Right atrium auricular region (tissue), 2 donors: ENCODE measurements at regions not wholly inside any gene's neighbourhood (a gene's known extent, or its start where the extent isn't known, plus 50 kb on each side); places are given as distances from the start of the nearest gene placed in this dataset.

ENCODE experiments used
- DNase-seq: peaks from one replicate; pipeline ENCODE4 v3.0.0-alpha.2; 2019; ENCODE audit warnings: low spot score
- H3K27ac ChIP-seq, 2 donors: fragments of 200-600 bp; sonication (generic); 1 replicate in 1 of 2; 2 replicates in 1 of 2; pipeline ENCODE4 v1.5.1; 2016 to 2019
- H3K27me3 ChIP-seq, 2 donors: fragments of 200-600 bp; sonication (generic); one replicate each; pipeline versions ENCODE4 v1.5.1 to v1.6.0; 2017 to 2019
- H3K36me3 ChIP-seq: fragments of 200-600 bp; sonication (generic); one replicate; pipeline ENCODE4 v1.5.1; 2016
- H3K4me1 ChIP-seq, 2 donors: fragments of 200-600 bp; sonication (generic); one replicate each; pipeline versions ENCODE4 v1.5.1 to v1.6.0; 2017 to 2019
- H3K4me3 ChIP-seq, 2 donors: fragments of 200-600 bp; sonication (generic); 1 replicate in 1 of 2; 2 replicates in 1 of 2; pipeline ENCODE4 v1.5.1; 2017 to 2019; ENCODE audit warnings: mild to moderate bottlenecking in 1 of 2, moderate library complexity in 1 of 2
- H3K9me3 ChIP-seq, 2 donors: fragments of 200-600 bp; sonication (generic); one replicate each; pipeline ENCODE4 v1.5.1; 2019
- TF ChIP-seq, protein P1 (sequence below), 2 donors: fragments of 200-600 bp; sonication (generic); IDR thresholded peaks; one replicate each; pipeline ENCODE4 v1.5.1; 2019; ENCODE audit warnings: antibody characterized with exemption in 2 of 2

DNA sequence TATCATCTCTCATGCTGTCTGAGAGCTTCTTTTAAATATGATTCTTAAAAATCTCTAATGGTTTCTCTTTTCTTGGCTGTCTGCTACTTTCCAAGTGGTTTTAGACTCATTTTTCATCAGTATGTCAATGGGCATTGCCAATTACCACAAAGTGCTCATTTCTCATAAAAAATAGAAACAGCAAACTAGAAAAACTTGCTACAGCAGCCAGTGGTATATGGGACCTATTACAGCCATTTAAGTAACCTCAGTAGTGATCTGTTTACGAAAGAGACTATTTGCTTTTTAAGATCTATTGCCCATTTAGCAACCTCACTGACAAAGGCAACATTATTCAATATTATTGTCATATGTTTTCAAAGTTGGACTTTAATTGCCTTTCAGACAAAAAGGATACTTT lies 207.1 kb upstream of the RHOBTB1 start:
- H3K9me3 ChIP-seq = no peaks in the 10 kb centered on the region
- DNase-seq = no peak
- H3K4me3 ChIP-seq = no peak overlapping the region
- H3K27ac ChIP-seq = no peak overlapping the region
- H3K27me3 ChIP-seq = no peaks in the 10 kb centered on the region
- H3K36me3 ChIP-seq = no peaks in the 10 kb centered on the region
- no peaks in the 10 kb centered on the region for H3K4me1 ChIP-seq
- TF ChIP-seq, protein P1, sequence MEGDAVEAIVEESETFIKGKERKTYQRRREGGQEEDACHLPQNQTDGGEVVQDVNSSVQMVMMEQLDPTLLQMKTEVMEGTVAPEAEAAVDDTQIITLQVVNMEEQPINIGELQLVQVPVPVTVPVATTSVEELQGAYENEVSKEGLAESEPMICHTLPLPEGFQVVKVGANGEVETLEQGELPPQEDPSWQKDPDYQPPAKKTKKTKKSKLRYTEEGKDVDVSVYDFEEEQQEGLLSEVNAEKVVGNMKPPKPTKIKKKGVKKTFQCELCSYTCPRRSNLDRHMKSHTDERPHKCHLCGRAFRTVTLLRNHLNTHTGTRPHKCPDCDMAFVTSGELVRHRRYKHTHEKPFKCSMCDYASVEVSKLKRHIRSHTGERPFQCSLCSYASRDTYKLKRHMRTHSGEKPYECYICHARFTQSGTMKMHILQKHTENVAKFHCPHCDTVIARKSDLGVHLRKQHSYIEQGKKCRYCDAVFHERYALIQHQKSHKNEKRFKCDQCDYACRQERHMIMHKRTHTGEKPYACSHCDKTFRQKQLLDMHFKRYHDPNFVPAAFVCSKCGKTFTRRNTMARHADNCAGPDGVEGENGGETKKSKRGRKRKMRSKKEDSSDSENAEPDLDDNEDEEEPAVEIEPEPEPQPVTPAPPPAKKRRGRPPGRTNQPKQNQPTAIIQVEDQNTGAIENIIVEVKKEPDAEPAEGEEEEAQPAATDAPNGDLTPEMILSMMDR (IDR thresholded peaks at IDR 0.05) = no peak

DNA sequence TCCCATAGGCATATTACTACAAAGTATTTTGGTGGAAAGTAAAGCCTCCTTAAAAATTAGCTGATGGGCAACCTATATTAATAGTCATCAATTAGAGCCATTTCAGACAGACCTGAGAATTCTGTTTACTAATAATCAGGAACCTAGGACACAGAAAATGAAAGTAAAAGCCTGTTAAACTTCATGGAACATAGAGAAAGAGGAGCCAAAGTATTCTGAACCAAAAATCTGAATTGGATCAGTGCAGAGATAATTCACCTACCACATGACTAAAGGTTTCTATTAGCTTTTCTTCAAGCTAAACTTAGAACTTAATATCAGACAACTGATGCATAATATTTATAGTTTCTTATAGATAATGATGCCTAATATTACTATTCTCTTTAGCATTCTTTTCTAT lies 204.5 kb upstream of the RHOBTB1 start:
- TF ChIP-seq, protein P1 (IDR thresholded peaks at IDR 0.05) = no peak
- Histone ChIP-seq H3K27ac (no peak overlapping the region), H3K36me3 (no peaks in the 10 kb centered on the region), H3K4me3 (no peak overlapping the region), H3K27me3 (no peaks in the 10 kb centered on the region), H3K9me3 (no peaks in the 10 kb centered on the region), H3K4me1 (no peaks in the 10 kb centered on the region)
- no peak for DNase-seq

DNA sequence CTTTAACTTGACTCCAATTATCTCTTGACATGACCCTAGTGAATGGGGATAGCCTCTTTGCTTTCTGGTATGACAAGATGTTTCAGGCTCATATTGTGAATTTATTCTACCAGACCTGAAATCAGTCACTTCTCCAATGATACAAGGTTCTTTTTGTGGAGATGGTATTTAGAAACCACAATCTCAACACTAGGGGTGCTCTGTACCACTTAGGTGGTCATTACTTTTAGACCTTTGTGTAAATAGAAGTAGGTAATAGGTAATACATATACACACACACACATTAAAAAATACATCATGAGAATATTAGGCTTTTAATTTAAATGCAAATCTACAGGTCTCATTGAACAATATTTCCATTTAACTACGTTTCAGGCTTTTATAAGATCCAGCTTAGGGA lies 199.0 kb upstream of the RHOBTB1 start:
- TF ChIP-seq, protein P1 (IDR thresholded peaks at IDR 0.05) = no peak
- no peak overlapping the region for H3K27ac ChIP-seq
- no peaks in the 10 kb centered on the region for H3K27me3 ChIP-seq
- no peak for DNase-seq
- H3K4me1 ChIP-seq = no peaks in the 10 kb centered on the region
- H3K36me3 ChIP-seq = no peaks in the 10 kb centered on the region
- H3K9me3 ChIP-seq = no peaks in the 10 kb centered on the region
- H3K4me3 ChIP-seq = no peak overlapping the region

DNA sequence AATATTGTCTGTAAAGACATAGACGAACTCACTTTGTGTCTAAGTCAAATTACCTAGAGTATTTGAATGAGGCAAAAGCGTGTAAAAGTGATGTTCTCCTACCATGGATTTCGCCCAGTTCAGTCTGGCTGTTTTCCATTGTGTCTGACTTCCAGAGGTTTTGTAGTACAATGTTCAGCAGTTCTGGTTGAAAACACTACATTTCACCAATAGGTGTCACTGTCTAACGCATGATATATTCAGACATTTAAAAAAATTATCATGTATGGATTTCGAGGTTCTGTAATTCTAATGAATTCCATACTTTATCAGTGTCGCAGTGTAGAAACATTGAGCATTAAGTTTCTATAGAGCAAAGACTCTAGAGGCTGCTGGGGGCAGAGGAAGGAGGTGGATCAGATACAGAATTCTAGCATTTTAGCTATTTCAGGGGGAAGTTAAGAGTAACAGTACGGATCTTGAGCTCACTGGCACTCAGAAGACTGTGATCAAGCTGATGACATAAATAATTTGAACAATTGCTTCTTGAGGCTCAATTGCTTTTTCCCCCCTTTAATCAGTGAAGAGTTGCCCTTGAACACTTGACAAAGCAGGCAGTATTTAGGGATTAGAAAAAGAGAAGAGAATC lies 196.9 kb upstream of the RHOBTB1 start:
- H3K9me3 ChIP-seq = no peaks in the 10 kb centered on the region
- no peaks in the 10 kb centered on the region for H3K36me3 ChIP-seq
- TF ChIP-seq, protein P1 (IDR thresholded peaks at IDR 0.05) = peak; percentile 62 to 78
- H3K27me3 ChIP-seq = no peaks in the 10 kb centered on the region
- DNase-seq = no peak
- H3K27ac ChIP-seq = no peak overlapping the region
- no peaks in the 10 kb centered on the region for H3K4me1 ChIP-seq
- H3K4me3 ChIP-seq = no peak overlapping the region

DNA sequence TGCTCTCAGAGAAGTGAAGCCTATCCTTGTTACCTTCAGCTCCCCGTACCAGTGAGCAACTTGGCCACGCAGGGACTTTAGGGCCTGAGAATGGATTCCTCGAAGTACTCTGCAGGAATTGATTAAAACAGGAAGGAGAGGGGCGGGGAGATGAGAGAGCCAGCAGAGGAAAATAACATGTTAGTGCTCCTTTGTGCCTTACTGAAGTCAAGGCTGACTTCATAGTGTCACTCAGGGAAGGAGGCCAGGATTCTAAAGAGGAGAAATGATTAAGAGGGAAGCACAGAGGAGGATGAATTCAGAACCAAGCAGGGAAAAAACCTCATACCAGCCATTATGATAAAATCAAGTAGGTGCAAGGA lies 195.6 kb upstream of the RHOBTB1 start:
- Histone ChIP-seq H3K4me3 (no peak overlapping the region), H3K9me3 (no peaks in the 10 kb centered on the region), H3K36me3 (no peaks in the 10 kb centered on the region), H3K27ac (no peak overlapping the region), H3K27me3 (no peaks in the 10 kb centered on the region), H3K4me1 (no peaks in the 10 kb centered on the region)
- DNase-seq = no peak
- TF ChIP-seq, protein P1 (IDR thresholded peaks at IDR 0.05) = no peak
